NOMO-1 (cell line): ENCODE measurements at regions not wholly inside any gene's neighbourhood (a gene's known extent, or its start where the extent isn't known, plus 50 kb on each side); places are given as distances from the start of the nearest gene placed in this dataset.

Experiments
- DNase-seq, 2 experiments: peaks; one replicate each; lab custom pipeline; 2025; ENCODE audit not compliant: unreplicated experiment in 2 of 2; lab: John Stamatoyannopoulos, UW

- DNase-seq, result no peak
Observed at GRCh38 chr13:37412241-37412921, 186.2 kb downstream of the POSTN start.

DNA sequence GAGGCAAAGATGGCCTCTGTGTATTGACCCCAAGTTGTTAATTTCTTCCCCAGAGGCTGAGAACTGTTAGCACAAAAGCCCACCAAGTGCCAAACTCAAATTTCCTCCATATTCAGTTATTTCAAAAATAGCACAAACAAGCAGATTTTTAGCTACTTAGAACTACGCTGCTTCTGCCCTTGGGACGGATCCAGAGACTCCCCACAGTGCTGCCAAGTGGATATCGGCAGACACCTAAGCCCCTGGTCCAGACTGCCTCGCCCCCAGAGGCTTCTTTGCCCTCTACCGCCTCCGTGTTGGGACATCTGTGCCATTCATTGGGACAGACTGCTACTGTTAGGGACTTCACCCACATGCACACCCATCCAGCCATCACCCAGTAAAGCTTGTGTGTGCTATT lies 188.3 kb downstream of the POSTN start:
- DNase-seq, result no peak

- no peak for DNase-seq
Observed at GRCh38 chr13:37409756-37410155, 188.8 kb downstream of the POSTN start.

DNA sequence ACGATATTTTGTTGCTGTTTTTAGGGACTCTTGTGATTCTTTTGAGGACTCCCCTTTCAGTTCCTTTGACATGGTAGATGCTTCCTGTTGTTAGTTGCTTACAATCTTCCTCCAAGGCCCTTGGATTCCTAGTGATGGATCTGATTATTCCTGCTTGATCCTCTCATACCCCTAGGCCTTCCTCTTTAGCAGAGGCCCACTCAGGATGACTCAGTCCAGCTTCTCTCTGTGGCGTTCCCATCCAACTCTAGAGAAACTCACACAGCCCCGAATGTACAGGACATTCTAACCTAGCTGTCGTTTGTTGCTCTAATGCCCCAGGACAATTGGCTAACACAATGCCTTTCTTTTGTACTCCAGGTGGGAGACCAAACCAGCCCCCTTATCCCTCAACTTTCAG lies 191.4 kb downstream of the POSTN start:
- DNase-seq, result no peak

DNA sequence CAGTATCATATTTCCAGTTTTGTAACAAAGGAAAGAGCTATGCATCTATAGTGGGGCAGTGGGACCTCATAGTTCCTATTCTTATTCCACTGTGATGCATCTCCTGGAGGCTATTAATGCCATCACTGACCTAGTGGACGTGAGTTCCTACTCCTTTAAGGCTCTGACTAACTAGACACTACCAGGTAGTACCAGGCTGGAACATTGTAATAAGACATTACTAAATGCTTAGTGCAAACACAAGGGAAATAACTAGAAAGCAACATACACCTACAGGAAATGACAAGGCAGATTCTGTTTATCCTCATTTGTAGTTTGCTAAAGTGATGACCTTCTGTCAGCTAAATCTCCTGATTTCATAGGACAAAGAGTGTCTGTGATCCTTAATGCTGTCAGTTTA lies 192.5 kb downstream of the POSTN start:
- DNase-seq, result no peak

DNA sequence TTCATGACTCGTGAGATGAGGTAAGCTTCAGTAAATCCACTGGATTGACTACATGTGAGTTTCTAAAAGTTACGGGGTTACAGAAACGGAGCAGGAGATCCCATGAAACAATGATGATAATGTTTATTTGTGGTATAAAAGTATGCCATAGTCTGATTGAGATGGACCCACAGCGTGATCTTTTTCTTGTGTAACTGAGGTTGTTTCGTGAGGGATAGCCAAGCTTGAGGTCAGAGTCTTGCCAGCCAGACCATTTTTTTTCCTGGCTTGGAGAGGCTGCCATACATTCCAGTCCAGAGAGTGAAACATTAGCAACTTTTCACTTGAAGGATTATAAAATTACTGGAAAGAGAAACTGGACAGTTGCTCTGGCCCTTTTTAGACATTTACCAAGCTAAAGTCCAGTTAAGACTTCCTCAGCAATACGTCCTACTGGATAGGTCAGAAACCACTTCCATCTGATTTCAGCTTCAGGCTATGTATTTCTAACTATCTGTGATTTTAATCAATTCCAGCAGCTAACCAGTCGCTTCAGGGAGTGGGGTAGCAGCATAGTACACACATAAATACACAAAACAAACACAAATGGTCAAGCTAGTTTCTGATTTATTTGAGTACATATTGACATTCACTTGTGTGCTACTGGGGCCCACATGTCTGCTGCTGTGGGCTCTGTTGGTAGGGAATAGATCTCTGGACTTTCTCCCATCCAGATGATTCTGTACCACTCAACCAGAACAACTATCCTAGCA lies 194.6 kb downstream of the POSTN start:
- DNase-seq, result no peak

GRCh38 chr13:37401721-37402120 lies 196.8 kb downstream of the POSTN start:
- DNase-seq, result no peak

GRCh38 chr13:37397535-37397934 lies 201.0 kb downstream of the POSTN start:
- DNase-seq, result no peak

- no peak for DNase-seq
Observed at GRCh38 chr13:37395544-37395943, 203.0 kb downstream of the POSTN start.

GRCh38 chr13:37392389-37392788 lies 206.2 kb downstream of the POSTN start:
- no peak for DNase-seq

DNA sequence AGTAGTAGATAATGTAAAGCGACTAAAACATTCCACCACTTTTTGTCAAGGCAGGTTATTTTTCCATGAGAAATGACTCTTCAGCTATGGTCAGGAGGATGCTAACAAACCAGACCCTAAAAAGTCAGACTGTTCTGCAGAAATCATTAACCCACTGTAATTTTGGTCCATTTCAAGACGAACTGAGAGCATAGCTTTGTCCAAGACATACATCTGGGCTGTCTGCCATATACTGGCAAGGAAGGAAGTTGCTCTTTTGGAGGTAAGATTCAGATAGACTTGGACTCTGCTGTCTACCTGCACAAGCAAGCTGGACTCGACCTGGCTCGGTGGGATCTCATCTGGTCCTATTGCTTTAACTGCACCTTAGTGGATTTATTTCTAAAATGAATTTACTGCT lies 207.8 kb downstream of the POSTN start:
- no peak for DNase-seq

DNA sequence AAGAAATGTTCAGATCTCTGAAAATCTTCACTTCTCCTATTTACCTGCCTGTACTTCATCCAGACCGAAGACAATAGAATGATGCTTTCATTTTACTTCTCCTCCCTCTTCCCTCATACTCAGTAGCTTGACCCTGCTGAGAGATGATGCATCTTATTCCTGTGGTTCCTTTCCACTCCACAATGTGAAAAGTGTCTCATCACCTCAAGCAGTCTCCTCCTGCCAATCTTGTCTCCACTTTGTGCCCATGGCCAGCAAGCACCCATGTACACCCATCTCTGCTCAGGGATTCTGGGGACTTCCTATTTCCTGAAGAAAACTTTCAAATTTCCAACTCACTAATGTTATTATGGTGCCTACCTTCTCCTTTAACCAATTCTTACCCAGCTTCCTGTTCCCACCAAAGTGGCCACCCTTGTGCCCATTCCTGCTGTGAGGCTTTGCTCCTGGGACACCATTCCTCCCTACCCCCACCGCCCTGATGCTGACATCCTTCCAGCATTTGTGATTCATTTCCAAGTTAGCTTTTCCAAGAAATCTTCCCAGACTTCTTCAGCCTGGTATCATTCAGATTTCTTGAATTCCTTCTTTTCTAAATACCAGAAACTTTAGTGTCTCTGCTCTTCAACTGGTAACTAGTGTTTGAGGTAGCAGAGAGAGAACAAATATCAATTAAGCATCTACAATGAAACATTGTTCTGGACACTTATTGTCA lies 212.5 kb downstream of the POSTN start:
- no peak for DNase-seq

GRCh38 chr13:37385248-37385647 lies 213.3 kb downstream of the POSTN start:
- DNase-seq, result no peak

- DNase-seq, result no peak
Observed at GRCh38 chr13:37383856-37384370, 214.7 kb downstream of the POSTN start.

- no peak for DNase-seq
Observed at GRCh38 chr13:37383046-37383445, 215.5 kb downstream of the POSTN start.

DNA sequence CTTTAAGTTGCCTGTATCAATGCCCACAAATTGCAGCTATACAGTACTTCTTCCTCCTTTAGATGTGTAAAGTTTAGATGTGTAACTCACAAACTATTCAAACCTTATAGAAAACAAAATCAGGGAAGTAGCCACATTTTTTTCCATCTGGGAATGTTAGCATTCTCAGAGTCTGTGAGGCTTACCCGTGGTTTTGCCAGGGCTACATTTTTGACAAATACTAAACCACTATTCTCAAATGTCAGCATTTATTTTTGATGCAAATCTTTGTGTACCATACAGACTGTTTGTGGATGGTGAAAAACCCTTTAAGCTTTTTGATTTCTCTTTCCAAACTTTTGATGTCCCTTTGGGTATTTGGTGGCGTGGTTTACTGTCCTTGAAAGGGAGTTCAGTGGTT lies 216.4 kb downstream of the POSTN start:
- DNase-seq, result no peak

DNA sequence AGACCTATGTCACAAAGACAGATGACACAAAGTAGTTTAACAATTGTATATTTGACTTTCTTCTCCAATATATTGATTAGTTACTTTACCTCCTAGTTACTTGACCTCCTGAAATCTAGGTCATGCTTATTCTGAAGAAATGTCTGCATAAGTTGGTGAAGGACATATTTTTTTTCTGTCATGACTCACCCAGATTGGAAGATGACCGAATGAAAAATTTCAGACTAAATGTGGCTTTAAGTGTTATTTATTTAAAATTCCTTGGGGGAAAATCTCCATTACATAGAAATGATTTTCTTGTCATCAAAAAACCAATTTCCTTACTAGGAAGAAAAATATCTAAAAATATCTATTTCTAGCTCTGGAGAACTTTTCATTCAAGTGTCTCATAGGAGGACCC lies 217.1 kb downstream of the POSTN start:
- DNase-seq, result no peak

- no peak for DNase-seq
Observed at GRCh38 chr13:37379841-37380240, 218.7 kb downstream of the POSTN start.

- DNase-seq, result no peak
Observed at GRCh38 chr13:37375724-37376123, 222.8 kb downstream of the POSTN start.

- DNase-seq, result no peak
Observed at GRCh38 chr13:37375071-37375470, 223.5 kb downstream of the POSTN start.

GRCh38 chr13:37369616-37370015 lies 229.0 kb downstream of the POSTN start:
- no peak for DNase-seq

- DNase-seq, result no peak
Observed at GRCh38 chr13:37368501-37368900, 230.1 kb downstream of the POSTN start.
